G401 (cell line): ENCODE measurements at regions not wholly inside any gene's neighbourhood (a gene's known extent, or its start where the extent isn't known, plus 50 kb on each side); places are given as distances from the start of the nearest gene placed in this dataset.
"Not testable (repeated sequence)": the region's sequence is repeated elsewhere in the genome, so short reads cannot be mapped to it uniquely, and the experiment has no call there.

Experiments
- DNase-seq: peaks from one replicate; pipeline ENCODE4 v3.0.0-alpha.2; 2015; ENCODE audit warnings: low spot score
- in situ Hi-C: cut with HindIII; loops from 2 replicates; pipeline ENCODE4 v1.10.0; 2016; ENCODE audit warnings: low sequenced_read_pairs, mixed read lengths

GRCh38 chr6:5899216-5900045 lies 107.3 kb downstream of the NRN1 start:
- in situ Hi-C loops, result no loop called here
- no peak for DNase-seq

GRCh38 chr6:5898563-5898962 lies 108.2 kb downstream of the NRN1 start:
- no peak for DNase-seq

DNA sequence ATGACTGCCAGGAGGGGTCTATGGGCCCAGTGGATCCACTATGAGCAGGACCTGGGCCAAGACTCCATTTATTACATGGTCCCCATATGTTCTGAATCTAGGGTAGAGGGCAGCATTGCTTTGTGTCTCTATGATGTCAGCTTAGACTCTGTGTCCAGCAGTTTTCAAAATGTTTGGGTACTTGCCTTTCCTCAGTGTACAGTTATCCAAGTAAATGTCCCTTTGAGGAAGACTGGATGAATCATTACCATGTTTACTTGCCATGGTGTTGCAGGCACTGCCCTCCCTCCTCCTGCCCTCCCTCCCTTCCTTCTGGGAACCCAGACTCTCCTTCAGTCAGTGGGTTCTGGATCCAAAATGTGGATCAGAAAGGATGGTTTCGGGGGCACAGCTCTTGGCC lies 108.6 kb downstream of the NRN1 start:
- in situ Hi-C loops, result no loop called here
- DNase-seq, result no peak

More at GRCh38 chr6:5898563-5898962, 108.2 kb downstream of the NRN1 start:
- in situ Hi-C loops, result no loop called here

GRCh38 chr6:5896476-5897200 lies 110.1 kb downstream of the NRN1 start:
- no peak for DNase-seq
- in situ Hi-C loops, result no loop called here

- in situ Hi-C loops, result no loop called here
These were observed 112.4 kb downstream of the NRN1 start for GRCh38 chr6:5894357-5894756.

GRCh38 chr6:5893295-5893694 lies 113.4 kb downstream of the NRN1 start:
- in situ Hi-C loops, result no loop called here
- no peak for DNase-seq

More at GRCh38 chr6:5894357-5894756, 112.4 kb downstream of the NRN1 start:
- no peak for DNase-seq

DNA sequence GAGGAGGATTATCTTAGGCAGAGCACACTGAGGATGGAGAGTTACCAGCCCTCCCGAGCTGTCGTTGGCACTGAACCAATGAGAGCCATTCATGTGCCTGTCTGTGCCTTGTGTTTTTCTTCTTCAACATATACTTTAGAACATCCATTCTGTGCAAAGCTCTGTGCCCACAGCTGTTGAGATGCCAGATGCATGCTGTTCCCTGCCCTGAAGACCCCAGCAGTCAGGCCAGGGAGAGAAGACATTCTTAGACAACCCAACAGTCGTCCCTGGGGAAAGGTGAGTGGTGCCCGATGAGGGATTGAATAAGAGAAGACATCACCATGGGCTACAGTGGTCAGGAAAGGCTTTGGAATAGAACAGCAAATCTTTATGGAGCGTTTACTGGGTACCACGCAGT lies 114.1 kb downstream of the NRN1 start:
- in situ Hi-C loops, result no loop called here
- DNase-seq, result no peak

- in situ Hi-C loops, result no loop called here
- no peak for DNase-seq
These were observed 127.9 kb downstream of the NRN1 start for GRCh38 chr6:5878792-5879191.

GRCh38 chr6:5876076-5876475 lies 130.6 kb downstream of the NRN1 start:
- in situ Hi-C loops, result no loop called here
- DNase-seq, result no peak

GRCh38 chr6:5873976-5874375 lies 132.7 kb downstream of the NRN1 start:
- in situ Hi-C loops, DNase-seq: not testable (repeated sequence)

- DNase-seq, result no peak
- in situ Hi-C loops, result no loop called here
These were observed 135.4 kb downstream of the NRN1 start for GRCh38 chr6:5871296-5871695.

GRCh38 chr6:5869676-5870075 lies 137.0 kb downstream of the NRN1 start:
- DNase-seq, result no peak
- in situ Hi-C loops, result no loop called here

DNA sequence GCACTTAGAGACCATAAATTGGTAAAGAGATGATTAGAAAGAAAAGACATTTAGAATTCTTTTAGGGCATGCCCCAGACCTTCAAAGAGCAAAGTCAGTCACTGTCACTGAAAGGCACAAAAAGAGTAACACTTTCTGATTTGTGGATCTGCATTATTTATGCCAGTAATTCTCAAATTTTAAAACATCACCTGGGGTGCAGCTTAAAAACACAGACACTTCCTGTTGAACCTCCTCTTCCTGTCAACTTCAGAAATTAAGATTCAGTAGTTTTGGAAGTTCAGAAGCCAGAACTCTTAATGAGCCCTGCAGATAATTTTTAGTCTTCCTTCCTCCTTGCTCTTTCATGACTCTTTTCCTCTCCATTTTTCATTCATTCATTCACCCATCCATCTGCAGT lies 137.5 kb downstream of the NRN1 start:
- no peak for DNase-seq
- in situ Hi-C loops, result no loop called here

DNA sequence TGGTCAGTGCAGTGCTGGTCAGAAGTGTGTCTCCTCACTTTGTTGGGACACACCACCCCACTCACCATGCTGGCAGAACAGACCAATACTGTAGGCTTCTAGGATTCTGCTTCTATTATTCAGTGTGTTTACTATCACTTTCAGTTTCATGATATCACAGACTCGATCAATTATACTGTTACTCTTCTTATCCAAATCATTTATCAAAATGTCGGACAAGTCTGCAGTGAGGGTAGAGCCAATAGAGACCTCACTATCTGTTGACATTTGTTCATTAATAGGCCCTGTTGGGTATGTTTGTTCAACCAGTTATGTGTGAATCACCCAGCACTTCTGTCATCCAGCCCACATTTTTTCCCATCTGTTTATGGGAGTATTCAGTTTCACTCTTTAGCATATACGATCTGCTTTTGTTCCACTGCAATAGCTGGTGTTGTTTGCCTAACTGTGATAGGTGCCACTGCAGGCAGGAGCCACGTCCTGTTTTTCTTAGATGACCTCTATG lies 140.1 kb downstream of the NRN1 start:
- in situ Hi-C loops, result no loop called here
- DNase-seq, result no peak

DNA sequence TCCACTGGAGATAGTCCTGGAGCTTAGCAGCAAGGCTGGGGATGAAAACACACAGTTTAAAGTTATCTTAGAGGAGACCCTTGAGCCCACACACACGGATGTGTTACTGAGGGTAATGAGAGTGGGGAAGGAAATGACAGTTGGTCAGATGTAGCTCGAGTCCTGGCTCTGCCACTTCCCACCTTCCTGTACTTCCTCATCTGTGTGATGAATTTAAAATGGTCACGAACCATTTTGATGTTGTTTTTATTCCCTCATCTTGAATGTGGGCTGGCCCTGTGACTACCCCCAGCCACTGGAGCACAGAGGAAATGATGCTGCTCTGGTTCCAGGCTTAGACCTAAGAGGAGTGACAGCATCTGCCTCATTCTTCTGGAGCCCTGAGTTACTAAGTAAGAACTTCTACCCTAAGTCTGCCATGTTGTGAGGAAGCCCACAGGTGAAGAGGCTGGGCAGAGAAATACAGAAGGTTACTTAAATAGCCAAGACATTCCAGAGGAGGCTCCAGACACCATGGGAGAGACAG lies 141.2 kb downstream of the NRN1 start:
- in situ Hi-C loops, result no loop called here
- no peak for DNase-seq

DNA sequence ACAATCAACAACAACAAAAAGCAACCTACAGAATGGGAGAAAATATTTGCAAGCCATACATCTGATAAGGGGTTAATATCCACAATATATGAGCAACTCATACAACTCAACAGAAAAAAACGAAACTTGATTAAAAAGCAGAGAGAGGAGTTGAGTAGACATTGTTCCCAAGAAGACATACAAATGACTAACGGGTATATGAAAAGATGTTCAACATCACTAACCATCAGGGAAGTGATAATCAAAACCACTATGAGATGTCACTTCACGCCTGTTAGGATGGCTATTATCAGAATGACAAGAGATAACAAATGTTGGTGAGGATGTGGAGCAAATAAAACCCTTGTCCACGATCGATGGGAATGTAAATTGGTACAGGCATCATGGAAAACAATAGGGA lies 145.9 kb downstream of the NRN1 start:
- no peak for DNase-seq
- in situ Hi-C loops, result no loop called here

- in situ Hi-C loops, result no loop called here
- DNase-seq, result no peak
These were observed 150.8 kb downstream of the NRN1 start for GRCh38 chr6:5855787-5856470.

DNA sequence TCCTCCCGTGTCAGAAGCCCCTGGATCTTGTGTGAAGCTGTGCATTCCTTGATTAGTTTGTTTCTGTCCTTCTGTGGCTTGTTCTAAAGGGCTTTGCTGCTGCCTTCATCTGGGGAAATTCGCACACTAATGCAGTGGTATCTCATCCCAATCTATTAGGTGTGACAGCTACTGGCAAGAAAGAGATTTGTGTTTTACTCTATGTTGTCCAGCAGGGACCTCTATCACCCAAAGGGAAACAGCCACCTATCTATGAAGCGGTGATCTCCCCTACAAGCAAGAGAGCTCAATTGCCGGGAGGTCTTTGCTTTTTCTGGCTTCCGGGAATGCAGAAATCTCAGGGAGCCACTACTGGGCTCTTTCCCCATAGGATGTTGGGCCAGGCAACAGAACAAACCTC lies 151.8 kb downstream of the NRN1 start:
- no peak for DNase-seq
- in situ Hi-C loops, result no loop called here

GRCh38 chr6:5851261-5851757 lies 155.4 kb downstream of the NRN1 start:
- DNase-seq, result peak; percentile 84
- in situ Hi-C loops, result no loop called here
